HEK293 (cell line): ENCODE measurements at regions not wholly inside any gene's neighbourhood (a gene's known extent, or its start where the extent isn't known, plus 50 kb on each side); places are given as distances from the start of the nearest gene placed in this dataset.

Experiments used
- CTCF ChIP-seq: fragments of 450-650 bp; formaldehyde crosslinking; IDR thresholded peaks from 2 replicates; pipeline ENCODE4 v1.5.1; 2016; ENCODE audit warnings: missing biosample characterization, missing genetic modification characterization
- KLF17 ChIP-seq: fragments of 450-650 bp; formaldehyde crosslinking; IDR thresholded peaks from 2 replicates; pipeline ENCODE4 v1.5.1; 2016; ENCODE audit warnings: missing biosample characterization, missing genetic modification characterization
- PRDM4 ChIP-seq: fragments of 450-650 bp; formaldehyde crosslinking; IDR thresholded peaks from 2 replicates; pipeline ENCODE4 v1.5.1; 2017; ENCODE audit warnings: missing biosample characterization, missing genetic modification characterization
- ZNF24 ChIP-seq: fragments of 450-650 bp; formaldehyde crosslinking; IDR thresholded peaks from 2 replicates; pipeline ENCODE4 v1.5.1; 2016; ENCODE audit warnings: missing biosample characterization, missing genetic modification characterization
- ZNF701 ChIP-seq: fragments of 450-650 bp; formaldehyde crosslinking; IDR thresholded peaks from 2 replicates; pipeline ENCODE4 v1.5.1; 2016; ENCODE audit warnings: missing biosample characterization, missing genetic modification characterization

GRCh38 chr6:113359155-113360140, 497.7 kb upstream of the MARCKS start:
- TF ChIP-seq ZNF24 (tag by site-specific recombination), result no peak
- no peak for TF ChIP-seq ZNF701
- TF ChIP-seq CTCF, result no peak
- TF ChIP-seq KLF17 (tag by site-specific recombination), result no peak
- TF ChIP-seq PRDM4 (tag by site-specific recombination), result no peak
